IPS DF 6.9 (cell line): ENCODE measurements at regions not wholly inside any gene's neighbourhood (a gene's known extent, or its start where the extent isn't known, plus 50 kb on each side); places are given as distances from the start of the nearest gene placed in this dataset.

Experiments
- DNase-seq: peaks from one replicate; pipeline ENCODE4 v3.0.0-alpha.2; 2013; ENCODE audit warnings: low read depth, low spot score
- H3K27ac ChIP-seq: one replicate; pipeline ENCODE4 v1.5.1; 2013; ENCODE audit warnings: low read length, control low read depth
- H3K27me3 ChIP-seq: 2 replicates; pipeline ENCODE4 v1.6.1; 2013; ENCODE audit warnings: mild to moderate bottlenecking, low read length; ENCODE audit not compliant: control insufficient read depth, insufficient read depth
- H3K36me3 ChIP-seq: 2 replicates; pipeline ENCODE4 v1.6.1; 2013; ENCODE audit warnings: low read length; ENCODE audit not compliant: control insufficient read depth, insufficient read depth
- H3K4me1 ChIP-seq: 2 replicates; pipeline ENCODE4 v1.6.1; 2013; ENCODE audit warnings: low read length; ENCODE audit not compliant: control insufficient read depth, insufficient read depth
- H3K4me3 ChIP-seq: 2 replicates; pipeline ENCODE4 v1.5.1; 2013; ENCODE audit warnings: mild to moderate bottlenecking, low read length
- H3K9me3 ChIP-seq: 2 replicates; pipeline ENCODE4 v1.6.1; 2013; ENCODE audit warnings: low read length, inconsistent platforms; ENCODE audit not compliant: control insufficient read depth, insufficient read depth
- WGBS: extraction: QIAGEN DNeasy Blood & Tissue Kit; methylation state at CpG from one replicate; pipeline ENCODE4 v1.1.7; 2013; ENCODE audit warnings: mixed read lengths, missing lambda C conversion rate; ENCODE audit not compliant: insufficient read length, insufficient coverage; 5-methylcytosine and 5-hydroxymethylcytosine counted together

DNA sequence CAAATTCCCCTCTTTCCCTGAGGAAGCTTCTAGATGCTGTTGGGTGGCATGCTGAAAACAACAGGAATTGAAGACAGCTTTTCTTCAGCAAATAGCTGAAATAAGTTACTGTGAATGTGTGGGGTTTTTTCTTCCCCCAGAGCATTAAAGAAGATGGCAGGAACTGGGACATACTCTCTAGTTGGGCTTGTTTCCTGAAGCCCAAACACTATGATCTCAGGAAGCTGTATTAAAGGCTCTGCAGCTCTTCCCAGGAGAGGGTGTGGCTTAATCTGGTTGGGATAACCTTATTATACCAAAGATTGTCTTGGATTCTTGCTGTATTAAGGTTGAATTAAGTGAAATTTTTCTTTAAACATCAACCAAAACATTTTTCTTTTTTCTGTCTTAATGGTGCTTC, 64.9 kb upstream of the LMO4 start:
- no peak for DNase-seq
- H3K27me3 ChIP-seq, result no peaks in the 10 kb centered on the region
- no peak overlapping the region for H3K27ac ChIP-seq
- no peaks in the 10 kb centered on the region for H3K4me1 ChIP-seq
- H3K9me3 ChIP-seq, result no peaks in the 10 kb centered on the region
- no peaks in the 10 kb centered on the region for H3K36me3 ChIP-seq
- no peak overlapping the region for H3K4me3 ChIP-seq

DNA sequence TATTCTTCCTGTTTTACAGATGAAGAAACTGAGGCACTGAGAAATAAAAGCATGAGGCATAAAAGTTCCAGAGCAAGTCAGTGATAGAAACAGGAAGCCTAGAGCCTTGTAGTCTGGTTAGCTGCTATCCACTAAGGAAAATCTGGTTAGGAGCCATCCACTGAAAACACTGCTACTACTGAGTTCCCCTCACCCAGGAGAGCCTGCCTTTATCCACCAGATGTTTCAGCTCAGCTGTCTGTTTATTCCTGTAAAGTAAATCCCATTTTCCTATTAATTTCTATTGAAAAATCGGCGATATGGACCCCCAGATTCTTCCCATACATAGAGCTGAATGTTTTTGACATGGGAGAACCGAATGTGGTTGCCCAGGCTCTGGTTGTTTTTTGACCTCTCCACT, 63.7 kb upstream of the LMO4 start:
- H3K4me3 ChIP-seq, result no peak overlapping the region
- H3K36me3 ChIP-seq, result no peaks in the 10 kb centered on the region
- no peaks in the 10 kb centered on the region for H3K27me3 ChIP-seq
- no peaks in the 10 kb centered on the region for H3K4me1 ChIP-seq
- no peak for DNase-seq
- H3K9me3 ChIP-seq, result no peaks in the 10 kb centered on the region
- WGBS, result no CpG with 5 or more reads among the region's 3 CpGs
- H3K27ac ChIP-seq, result no peak overlapping the region

DNA sequence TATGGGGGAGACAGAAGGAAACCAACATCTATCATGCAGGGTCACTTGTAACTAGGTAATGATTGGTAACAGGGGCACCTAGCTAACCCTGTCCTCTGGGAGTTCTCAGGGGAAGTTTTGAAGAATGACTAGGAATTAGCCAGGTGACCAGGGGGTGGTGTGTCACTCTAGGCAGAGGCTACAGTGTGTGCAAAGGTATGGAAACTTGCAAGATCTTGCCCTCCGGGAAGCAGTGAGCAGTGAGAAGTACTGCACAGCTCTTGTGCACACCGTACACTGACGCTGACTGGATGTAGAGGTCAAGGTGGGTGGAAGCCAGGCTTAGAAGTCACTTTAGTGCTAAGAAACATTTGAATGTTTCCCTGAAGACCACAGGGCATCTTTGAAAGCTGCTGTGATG, 62.9 kb upstream of the LMO4 start:
- no peak overlapping the region for H3K4me3 ChIP-seq
- H3K27me3 ChIP-seq, result no peaks in the 10 kb centered on the region
- H3K9me3 ChIP-seq, result no peaks in the 10 kb centered on the region
- no peaks in the 10 kb centered on the region for H3K36me3 ChIP-seq
- no peak for DNase-seq
- no peaks in the 10 kb centered on the region for H3K4me1 ChIP-seq
- WGBS, result no CpG with 5 or more reads among the region's 3 CpGs
- no peak overlapping the region for H3K27ac ChIP-seq

DNA sequence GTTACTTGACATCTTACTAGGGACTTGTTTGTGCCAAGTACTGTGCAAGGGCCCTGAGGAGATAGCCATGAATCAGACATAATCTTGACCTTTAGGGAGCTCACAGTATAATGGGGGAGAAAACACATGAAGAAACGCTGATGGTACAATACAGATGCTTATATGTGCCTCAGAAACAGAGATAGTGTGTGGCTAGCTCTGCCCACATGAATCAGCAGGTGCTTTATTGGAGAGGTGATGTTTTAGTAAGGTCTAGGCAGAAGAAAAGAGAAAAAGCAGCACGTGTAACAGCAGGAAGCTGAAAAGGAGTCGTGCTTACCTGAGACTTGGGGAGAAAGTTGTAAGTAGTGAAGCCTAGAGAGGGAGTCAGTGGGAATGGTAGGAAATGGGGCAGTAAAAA, 60.6 kb upstream of the LMO4 start:
- Histone ChIP-seq H3K27ac (no peak overlapping the region), H3K4me1 (no peaks in the 10 kb centered on the region), H3K4me3 (no peak overlapping the region), H3K27me3 (no peaks in the 10 kb centered on the region), H3K9me3 (no peaks in the 10 kb centered on the region), H3K36me3 (no peaks in the 10 kb centered on the region)
- DNase-seq, result no peak
- WGBS, result no CpG with 5 or more reads among the region's 3 CpGs

DNA sequence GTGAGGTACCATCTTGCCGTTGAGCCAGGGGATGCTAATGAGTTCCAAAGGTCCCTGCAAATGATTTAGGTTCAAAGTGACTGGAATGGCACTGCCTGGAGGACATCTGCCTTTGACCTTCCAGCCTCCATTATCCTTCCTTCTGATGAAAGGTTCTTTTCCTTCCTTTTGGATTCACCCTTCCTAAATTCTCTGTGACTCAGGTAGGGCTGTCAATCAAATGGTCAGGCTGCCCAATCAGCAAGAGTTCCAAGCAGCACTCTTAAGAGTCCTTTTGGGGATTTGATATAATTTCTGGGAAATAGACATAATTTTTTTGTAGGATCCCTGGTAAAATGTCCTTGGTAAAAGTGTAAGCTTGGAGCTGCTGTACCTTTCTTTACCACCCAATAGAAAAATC, 58.8 kb upstream of the LMO4 start:
- WGBS, result no CpG with 5 or more reads among the region's 1 CpG
- DNase-seq, result no peak
- H3K9me3 ChIP-seq, result no peaks in the 10 kb centered on the region
- no peaks in the 10 kb centered on the region for H3K4me1 ChIP-seq
- no peak overlapping the region for H3K27ac ChIP-seq
- no peaks in the 10 kb centered on the region for H3K36me3 ChIP-seq
- no peak overlapping the region for H3K4me3 ChIP-seq
- no peaks in the 10 kb centered on the region for H3K27me3 ChIP-seq

DNA sequence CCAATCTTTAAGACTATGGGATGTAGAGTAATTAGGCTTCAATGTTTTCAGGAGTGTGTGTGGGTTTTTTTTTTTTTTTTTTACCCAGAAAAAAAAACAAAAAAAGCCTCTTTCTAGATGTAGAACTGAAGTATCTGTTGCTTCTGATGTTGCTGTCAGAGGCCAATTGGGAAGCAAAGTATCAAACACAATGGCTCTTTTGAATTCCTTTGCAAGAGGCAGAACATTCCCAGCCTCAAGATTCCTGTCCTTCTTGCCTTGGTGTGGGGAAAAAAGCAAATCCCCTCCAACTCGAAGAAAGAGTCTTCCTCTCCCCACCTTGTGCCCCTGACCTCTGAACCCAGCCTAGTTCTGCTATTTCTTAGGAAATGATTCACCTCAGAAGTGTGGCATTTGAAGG, 55.4 kb upstream of the LMO4 start:
- H3K27ac ChIP-seq, result no peak overlapping the region
- WGBS, result no CpG with 5 or more reads among the region's 1 CpG
- no peaks in the 10 kb centered on the region for H3K9me3 ChIP-seq
- H3K4me3 ChIP-seq, result no peak overlapping the region
- H3K36me3 ChIP-seq, result no peaks in the 10 kb centered on the region
- H3K27me3 ChIP-seq, result no peaks in the 10 kb centered on the region
- DNase-seq, result no peak
- H3K4me1 ChIP-seq, result no peaks in the 10 kb centered on the region

DNA sequence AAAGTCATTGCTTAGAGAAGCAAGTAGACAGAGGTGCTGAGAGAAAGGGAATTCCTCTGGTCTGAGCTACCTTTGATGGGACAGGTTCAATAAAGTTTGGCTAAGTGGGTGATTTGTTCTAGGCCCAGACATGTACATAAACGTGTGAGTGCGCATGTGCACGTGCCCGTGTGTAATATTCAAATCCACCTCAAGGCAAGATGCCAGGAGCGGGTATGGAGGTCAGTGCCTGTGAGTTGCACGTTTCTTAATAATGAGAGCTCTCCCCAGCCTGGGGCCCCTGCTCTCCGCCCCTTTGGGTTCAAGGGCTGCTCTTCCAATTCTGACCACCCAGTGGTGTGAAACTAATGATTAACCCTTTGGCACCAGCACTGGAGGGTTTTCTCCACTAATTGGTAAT, 53.8 kb upstream of the LMO4 start:
- no peaks in the 10 kb centered on the region for H3K4me1 ChIP-seq
- no peak overlapping the region for H3K4me3 ChIP-seq
- no peaks in the 10 kb centered on the region for H3K9me3 ChIP-seq
- WGBS, result no CpG with 5 or more reads among the region's 7 CpGs
- H3K36me3 ChIP-seq, result no peaks in the 10 kb centered on the region
- H3K27ac ChIP-seq, result no peak overlapping the region
- no peaks in the 10 kb centered on the region for H3K27me3 ChIP-seq
- no peak for DNase-seq

DNA sequence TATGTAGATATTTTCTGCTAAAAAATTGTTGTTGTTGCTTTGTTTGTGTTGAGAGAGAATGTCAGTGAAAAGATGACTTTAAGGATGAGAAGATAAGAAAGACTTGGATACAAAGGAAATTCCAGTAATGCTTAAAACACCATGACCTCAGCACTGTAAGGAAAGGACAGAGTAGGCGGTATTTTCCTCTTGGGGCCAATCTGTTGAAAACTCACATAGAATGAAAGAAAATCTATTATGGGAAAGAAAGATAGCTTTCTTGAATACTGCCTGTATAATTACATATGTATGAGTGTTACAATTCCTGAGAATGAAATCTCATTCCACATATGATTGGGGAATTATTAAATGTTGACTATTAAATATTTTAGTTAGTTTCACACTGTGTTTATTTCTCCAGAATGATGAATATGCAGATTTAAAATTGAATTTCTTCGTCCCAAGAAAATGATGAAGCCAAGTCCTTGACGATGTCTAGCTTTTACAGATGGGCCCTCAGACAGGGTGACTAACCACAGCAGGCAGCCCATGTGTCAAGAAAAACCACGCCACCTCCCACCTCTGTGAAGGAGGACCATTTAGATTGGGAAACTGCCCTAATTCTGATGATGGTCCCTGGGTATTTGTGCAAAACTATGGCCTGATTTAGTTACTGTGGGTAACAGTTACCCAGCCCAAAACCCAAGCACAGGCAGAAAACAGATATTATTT, 49.7 kb upstream of the LMO4 start:
- Histone ChIP-seq H3K27me3 (no peaks in the 10 kb centered on the region), H3K27ac (no peak overlapping the region), H3K4me1 (no peaks in the 10 kb centered on the region), H3K4me3 (no peak overlapping the region), H3K9me3 (no peaks in the 10 kb centered on the region), H3K36me3 (no peaks in the 10 kb centered on the region)
- WGBS, result no CpG with 5 or more reads among the region's 4 CpGs
- no peak for DNase-seq
